Lower leg skin (tissue), 3 donors: ENCODE measurements at regions not wholly inside any gene's neighbourhood (a gene's known extent, or its start where the extent isn't known, plus 50 kb on each side); places are given as distances from the start of the nearest gene placed in this dataset.

Experiments used
- CTCF ChIP-seq, 3 donors: fragments of 450-650 bp; IDR thresholded peaks; one replicate each; pipeline ENCODE4 v1.5.1; 2016; ENCODE audit warnings: antibody characterized with exemption in 3 of 3, mild to moderate bottlenecking in 3 of 3, moderate library complexity in 2 of 3
- POLR2A ChIP-seq, 2 donors: fragments of 450-650 bp; IDR thresholded peaks; one replicate each; pipeline ENCODE4 v1.6.1; 2016 to 2017; ENCODE audit warnings: antibody characterized with exemption in 2 of 2, mild to moderate bottlenecking in 1 of 2, moderate library complexity in 1 of 2

- TF ChIP-seq CTCF (IDR thresholded peaks at IDR 0.05) (no peak), POLR2A (IDR thresholded peaks at IDR 0.05) (no peak)
Measured at GRCh38 chr13:65844266-65844841, 1385.8 kb downstream of the PCDH9 start.
